Body of pancreas (tissue), 4 donors: ENCODE measurements at regions not wholly inside any gene's neighbourhood (a gene's known extent, or its start where the extent isn't known, plus 50 kb on each side); places are given as distances from the start of the nearest gene placed in this dataset.

ENCODE experiments used
- CTCF ChIP-seq, 7 experiments: fragments of 450-650 bp in 4 of 7; fragments of 200-600 bp in 3 of 7; sonication (generic) in 3 of 7; IDR thresholded peaks; one replicate each; pipeline ENCODE4 v1.5.1; 2016 to 2019; ENCODE audit warnings: antibody characterized with exemption in 7 of 7
- POLR2A ChIP-seq, 3 donors: fragments of 450-650 bp; IDR thresholded peaks; one replicate each; pipeline ENCODE4 v1.6.1; 2016; ENCODE audit warnings: antibody characterized with exemption in 3 of 3, mild to moderate bottlenecking in 2 of 3

GRCh38 chr18:34592481-34592880 lies 117.6 kb upstream of the DTNA start:
- TF ChIP-seq CTCF (IDR thresholded peaks at IDR 0.05) (no peak), POLR2A (IDR thresholded peaks at IDR 0.05) (no peak)
